OCI-LY7 (cell line): ENCODE measurements at regions not wholly inside any gene's neighbourhood (a gene's known extent, or its start where the extent isn't known, plus 50 kb on each side); places are given as distances from the start of the nearest gene placed in this dataset.

Source experiments
- CTCF ChIP-seq: fragments of 200-600 bp; sonication (generic); conservative IDR thresholded peaks from 2 replicates; pipeline ENCODE4 v1.5.1; 2014; ENCODE audit warnings: mild to moderate bottlenecking, antibody characterized with exemption, low read length, moderate library complexity, mixed read lengths
- EZH2phosphoT487 ChIP-seq: fragments of 200-600 bp; sonication (generic); IDR thresholded peaks from 2 replicates; pipeline ENCODE4 v1.6.1; 2018; ENCODE audit warnings: low read depth, borderline replicate concordance, mild to moderate bottlenecking, mixed run types, antibody characterized with exemption, low read length, moderate library complexity, mixed read lengths

DNA sequence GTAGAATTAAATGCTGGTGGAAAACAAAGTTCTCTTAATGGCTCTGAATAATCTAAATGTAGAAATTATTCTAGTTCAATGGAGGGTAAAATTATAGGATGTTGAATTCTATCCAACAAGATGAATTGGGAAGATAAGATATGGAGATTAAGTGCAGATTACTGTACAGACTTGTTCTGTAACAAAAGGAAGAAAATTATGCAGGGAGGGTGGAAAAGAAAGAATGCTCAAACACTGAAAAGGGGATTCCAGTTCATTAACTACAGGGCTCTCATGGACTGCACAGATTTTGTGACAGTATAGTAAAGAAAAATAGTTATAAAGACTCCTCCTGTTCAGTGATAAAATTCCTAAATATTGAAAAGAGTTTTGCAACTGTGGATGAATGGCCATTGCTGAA lies 1794.0 kb upstream of the PCDH7 start:
- TF ChIP-seq EZH2phosphoT487 (no peak), CTCF (no peak)
